OCI-LY3 (cell line): ENCODE measurements at regions not wholly inside any gene's neighbourhood (a gene's known extent, or its start where the extent isn't known, plus 50 kb on each side); places are given as distances from the start of the nearest gene placed in this dataset.

Experiments
- CTCF ChIP-seq: fragments of 200-600, 300-600 bp; sonication (generic); IDR thresholded peaks from 2 replicates; pipeline ENCODE4 v1.5.1; 2014; ENCODE audit warnings: antibody characterized with exemption, low read length, low read depth
- EZH2phosphoT487 ChIP-seq: fragments of 200-600 bp; shearing (Covaris generic); IDR thresholded peaks from 2 replicates; pipeline ENCODE4 v1.6.1; 2018; ENCODE audit warnings: antibody characterized with exemption, mixed run types, low read depth

GRCh38 chr4:30865691-30866090 lies 145.5 kb downstream of the PCDH7 start:
- no peak for TF ChIP-seq CTCF
- no peak for TF ChIP-seq EZH2phosphoT487
